ENCODE measurements at regions not wholly inside any gene's neighbourhood (a gene's known extent, or its start where the extent isn't known, plus 50 kb on each side); places are given as distances from the start of the nearest gene placed in this dataset.

DNA sequence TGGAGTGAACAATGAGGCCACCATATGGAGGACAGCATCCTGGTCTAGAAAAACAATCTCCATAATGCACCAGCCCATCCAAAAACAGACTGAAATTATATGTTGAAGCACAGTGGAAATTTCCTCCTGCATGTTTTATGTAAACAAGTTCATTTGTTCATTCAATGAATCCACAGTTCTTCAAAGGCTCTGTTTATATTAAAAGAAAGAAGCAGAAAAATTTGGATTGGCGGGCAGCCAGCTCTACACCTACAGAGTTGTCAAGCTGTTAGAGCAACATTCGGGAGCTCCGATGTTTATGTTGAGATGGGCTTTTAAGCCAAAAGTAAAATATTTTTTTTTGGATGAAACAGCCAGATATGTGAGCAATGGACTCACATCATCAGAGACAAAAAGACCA is 395.3 kb upstream of the SULF2 start:
- CTCF ChIA-PET: no interaction called here
- no peak overlapping the region for H3K4me2 ChIP-seq (ENCODE audit: control insufficient read depth, insufficient read depth)
- no peaks in the 10 kb centered on the region for H3K9me3 ChIP-seq (replicated peaks; ENCODE audit: control insufficient read depth, insufficient read depth, low read length)
- RAD21 ChIA-PET (ENCODE audit: unreplicated experiment): no interaction called here
- H3K79me2 ChIP-seq (ENCODE audit: control insufficient read depth, insufficient read depth, low read length): no peaks in the 10 kb centered on the region
- BruUV-seq (replicated peaks): no TSS peak
- FAIRE-seq (no peak), ATAC-seq (no peak), DNase-seq (ENCODE audit: low read depth, low spot score) (no peak)
- SMC1A ChIA-PET (ENCODE audit: uncharacterized antibody, unreplicated experiment): interaction anchor here (0.5 kb wide), 1 partner anchor 652 kb away, joined by 3 read pairs; no protein-coding TSS in a partner anchor
- 88% methylated on average over 3 of the region's 3 CpGs for WGBS (ENCODE audit: insufficient coverage, insufficient replicate concordance, low lambda C conversion rate, missing lambda C conversion rate)
- no peak for TF ChIP-seq HDGF (IDR thresholded peaks at IDR 0.05)
- no peaks in the 10 kb centered on the region for H4K20me1 ChIP-seq (ENCODE audit: control insufficient read depth, insufficient read depth)
- no peaks in the 10 kb centered on the region; a peak in 2 of 4 replicates for H3K27me3 ChIP-seq (replicated peaks in 1 of 2; ENCODE audit: control insufficient read depth in 2 of 2, insufficient read depth in 2 of 2, low read length in 1 of 2)
- H3K27ac ChIP-seq (ENCODE audit: control insufficient read depth, insufficient read depth): no peak overlapping the region
- H2AFZ ChIP-seq (ENCODE audit: control insufficient read depth, low read depth, low read length): no peak overlapping the region
- in situ Hi-C loops (cut with MboI): no loop called here
- H3K4me1 ChIP-seq (ENCODE audit: control insufficient read depth, insufficient read depth, low read length): no peaks in the 10 kb centered on the region
- intact Hi-C loops (cut with micrococcal nuclease; ENCODE audit: unreplicated experiment): no loop called here
- H3K9ac ChIP-seq (ENCODE audit: control insufficient read depth, insufficient read depth, low read length): no peak overlapping the region
- no peak overlapping the region for H3K4me3 ChIP-seq
- no peaks in the 10 kb centered on the region for H3K36me3 ChIP-seq (ENCODE audit: control insufficient read depth in 2 of 2, insufficient read depth in 2 of 2, low read length in 1 of 2)
- POLR2A ChIA-PET: no interaction called here

DNA sequence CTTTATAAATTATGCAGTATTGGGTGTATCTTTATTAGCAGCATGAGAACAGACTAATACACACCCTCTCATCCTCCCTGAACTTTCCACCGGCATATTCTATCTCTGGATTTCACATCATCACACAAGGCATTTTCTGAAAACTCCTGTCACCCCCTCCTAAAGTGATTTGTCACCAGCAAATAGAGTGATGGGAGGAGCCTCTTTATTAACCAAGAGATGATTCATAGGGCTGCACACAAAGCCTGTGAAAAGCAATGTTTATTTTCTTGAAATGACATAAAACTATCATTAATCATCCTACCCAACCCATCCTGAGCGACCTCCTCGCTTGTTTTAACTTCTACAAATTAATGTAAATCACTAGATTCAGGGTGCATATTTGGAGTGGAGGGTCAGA is 394.7 kb upstream of the SULF2 start:
- BruUV-seq (replicated peaks): no TSS peak
- FAIRE-seq (no peak), ATAC-seq (no peak), DNase-seq (ENCODE audit: low read depth, low spot score) (no peak)
- H3K4me3 ChIP-seq: no peak overlapping the region
- peaks cover 0 to 3% of the 10 kb centered on the region in 2 experiments; a peak in 2 of 4 replicates for H3K27me3 ChIP-seq (replicated peaks in 1 of 2; ENCODE audit: control insufficient read depth in 2 of 2, insufficient read depth in 2 of 2, low read length in 1 of 2)
- H3K9ac ChIP-seq (ENCODE audit: control insufficient read depth, insufficient read depth, low read length): no peak overlapping the region
- H3K9me3 ChIP-seq (replicated peaks; ENCODE audit: control insufficient read depth, insufficient read depth, low read length): no peaks in the 10 kb centered on the region
- 26% methylated on average over 3 of the region's 3 CpGs for WGBS (ENCODE audit: insufficient coverage, insufficient replicate concordance, low lambda C conversion rate, missing lambda C conversion rate)
- intact Hi-C loops (cut with micrococcal nuclease; ENCODE audit: unreplicated experiment) (no loop called here), in situ Hi-C loops (cut with MboI) (no loop called here)
- POLR2A ChIA-PET: no interaction called here
- no peaks in the 10 kb centered on the region for H3K4me1 ChIP-seq (ENCODE audit: control insufficient read depth, insufficient read depth, low read length)
- no peaks in the 10 kb centered on the region for H3K36me3 ChIP-seq (ENCODE audit: control insufficient read depth in 2 of 2, insufficient read depth in 2 of 2, low read length in 1 of 2)
- no peak overlapping the region for H3K4me2 ChIP-seq (ENCODE audit: control insufficient read depth, insufficient read depth)
- no peaks in the 10 kb centered on the region for H3K79me2 ChIP-seq (ENCODE audit: control insufficient read depth, insufficient read depth, low read length)
- RAD21 ChIA-PET (ENCODE audit: unreplicated experiment): no interaction called here
- no peaks in the 10 kb centered on the region for H4K20me1 ChIP-seq (ENCODE audit: control insufficient read depth, insufficient read depth)
- no peak overlapping the region for H2AFZ ChIP-seq (ENCODE audit: control insufficient read depth, low read depth, low read length)
- CTCF ChIA-PET: no interaction called here
- SMC1A ChIA-PET (ENCODE audit: uncharacterized antibody, unreplicated experiment): no interaction called here
- H3K27ac ChIP-seq (ENCODE audit: control insufficient read depth, insufficient read depth): no peak overlapping the region
- TF ChIP-seq, protein P1, sequence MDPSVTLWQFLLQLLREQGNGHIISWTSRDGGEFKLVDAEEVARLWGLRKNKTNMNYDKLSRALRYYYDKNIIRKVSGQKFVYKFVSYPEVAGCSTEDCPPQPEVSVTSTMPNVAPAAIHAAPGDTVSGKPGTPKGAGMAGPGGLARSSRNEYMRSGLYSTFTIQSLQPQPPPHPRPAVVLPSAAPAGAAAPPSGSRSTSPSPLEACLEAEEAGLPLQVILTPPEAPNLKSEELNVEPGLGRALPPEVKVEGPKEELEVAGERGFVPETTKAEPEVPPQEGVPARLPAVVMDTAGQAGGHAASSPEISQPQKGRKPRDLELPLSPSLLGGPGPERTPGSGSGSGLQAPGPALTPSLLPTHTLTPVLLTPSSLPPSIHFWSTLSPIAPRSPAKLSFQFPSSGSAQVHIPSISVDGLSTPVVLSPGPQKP (IDR thresholded peaks at IDR 0.05; ENCODE audit: low read depth, low read length): no peak
- TF ChIP-seq ETV6 (conservative IDR thresholded peaks at IDR 0.05 in 1 of 2, IDR thresholded peaks at IDR 0.05 in 1 of 2; ENCODE audit: borderline replicate concordance in 1 of 2, low read depth in 1 of 2): 0 out of 4 replicates have a peak, but pooled peaks of 1 of the 2 experiments have one; percentile 42
- TF ChIP-seq, protein P2, sequence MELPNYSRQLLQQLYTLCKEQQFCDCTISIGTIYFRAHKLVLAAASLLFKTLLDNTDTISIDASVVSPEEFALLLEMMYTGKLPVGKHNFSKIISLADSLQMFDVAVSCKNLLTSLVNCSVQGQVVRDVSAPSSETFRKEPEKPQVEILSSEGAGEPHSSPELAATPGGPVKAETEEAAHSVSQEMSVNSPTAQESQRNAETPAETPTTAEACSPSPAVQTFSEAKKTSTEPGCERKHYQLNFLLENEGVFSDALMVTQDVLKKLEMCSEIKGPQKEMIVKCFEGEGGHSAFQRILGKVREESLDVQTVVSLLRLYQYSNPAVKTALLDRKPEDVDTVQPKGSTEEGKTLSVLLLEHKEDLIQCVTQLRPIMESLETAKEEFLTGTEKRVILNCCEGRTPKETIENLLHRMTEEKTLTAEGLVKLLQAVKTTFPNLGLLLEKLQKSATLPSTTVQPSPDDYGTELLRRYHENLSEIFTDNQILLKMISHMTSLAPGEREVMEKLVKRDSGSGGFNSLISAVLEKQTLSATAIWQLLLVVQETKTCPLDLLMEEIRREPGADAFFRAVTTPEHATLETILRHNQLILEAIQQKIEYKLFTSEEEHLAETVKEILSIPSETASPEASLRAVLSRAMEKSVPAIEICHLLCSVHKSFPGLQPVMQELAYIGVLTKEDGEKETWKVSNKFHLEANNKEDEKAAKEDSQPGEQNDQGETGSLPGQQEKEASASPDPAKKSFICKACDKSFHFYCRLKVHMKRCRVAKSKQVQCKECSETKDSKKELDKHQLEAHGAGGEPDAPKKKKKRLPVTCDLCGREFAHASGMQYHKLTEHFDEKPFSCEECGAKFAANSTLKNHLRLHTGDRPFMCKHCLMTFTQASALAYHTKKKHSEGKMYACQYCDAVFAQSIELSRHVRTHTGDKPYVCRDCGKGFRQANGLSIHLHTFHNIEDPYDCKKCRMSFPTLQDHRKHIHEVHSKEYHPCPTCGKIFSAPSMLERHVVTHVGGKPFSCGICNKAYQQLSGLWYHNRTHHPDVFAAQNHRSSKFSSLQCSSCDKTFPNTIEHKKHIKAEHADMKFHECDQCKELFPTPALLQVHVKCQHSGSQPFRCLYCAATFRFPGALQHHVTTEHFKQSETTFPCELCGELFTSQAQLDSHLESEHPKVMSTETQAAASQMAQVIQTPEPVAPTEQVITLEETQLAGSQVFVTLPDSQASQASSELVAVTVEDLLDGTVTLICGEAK (IDR thresholded peaks at IDR 0.05; ENCODE audit: borderline replicate concordance): no peak
